LoVo (cell line): ENCODE measurements at regions not wholly inside any gene's neighbourhood (a gene's known extent, or its start where the extent isn't known, plus 50 kb on each side); places are given as distances from the start of the nearest gene placed in this dataset.
A peak's percentile ranks its signal among the peaks of the same experiment; 100 is the strongest.
"Not testable (repeated sequence)": the region's sequence is repeated elsewhere in the genome, so short reads cannot be mapped to it uniquely, and the experiment has no call there.

Experiments
- DNase-seq: peaks from one replicate; pipeline ENCODE4 v3.0.0-alpha.2; 2016; ENCODE audit warnings: low spot score

DNA sequence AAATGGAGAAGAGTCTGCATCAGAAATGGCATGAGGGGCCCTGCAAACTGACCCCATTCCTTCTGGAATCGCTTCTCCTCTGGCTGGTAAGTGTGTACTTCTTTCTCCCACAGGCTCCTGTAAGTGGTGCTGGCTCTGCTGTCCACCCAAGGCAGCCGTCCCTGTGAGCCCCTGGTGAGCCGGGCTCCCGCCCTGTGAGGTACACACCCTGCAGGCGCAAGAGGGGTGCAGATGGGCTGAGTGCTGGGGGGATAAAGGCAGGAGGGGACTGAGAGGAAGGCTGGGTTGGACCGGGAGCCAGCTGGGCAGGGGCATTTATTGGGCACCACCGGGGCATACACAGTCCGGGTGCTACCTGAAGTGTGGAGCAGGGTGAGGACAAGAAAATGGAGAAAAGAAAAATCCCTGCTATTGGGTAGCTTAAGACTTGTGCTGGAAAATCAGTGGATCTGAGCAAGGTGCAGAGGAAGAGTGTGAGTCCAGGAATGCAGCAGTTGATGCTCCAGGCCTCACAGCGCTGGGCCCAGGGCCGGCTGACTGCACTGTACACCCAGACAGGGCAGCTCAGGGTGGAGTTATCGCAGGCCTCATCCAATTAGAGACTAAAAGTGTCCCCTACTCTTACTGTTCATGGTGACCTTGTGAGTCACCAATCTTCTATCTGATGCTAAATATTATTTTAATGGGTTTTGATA, 455.1 kb upstream of the B3GAT1 start:
- DNase-seq = no peak

DNA sequence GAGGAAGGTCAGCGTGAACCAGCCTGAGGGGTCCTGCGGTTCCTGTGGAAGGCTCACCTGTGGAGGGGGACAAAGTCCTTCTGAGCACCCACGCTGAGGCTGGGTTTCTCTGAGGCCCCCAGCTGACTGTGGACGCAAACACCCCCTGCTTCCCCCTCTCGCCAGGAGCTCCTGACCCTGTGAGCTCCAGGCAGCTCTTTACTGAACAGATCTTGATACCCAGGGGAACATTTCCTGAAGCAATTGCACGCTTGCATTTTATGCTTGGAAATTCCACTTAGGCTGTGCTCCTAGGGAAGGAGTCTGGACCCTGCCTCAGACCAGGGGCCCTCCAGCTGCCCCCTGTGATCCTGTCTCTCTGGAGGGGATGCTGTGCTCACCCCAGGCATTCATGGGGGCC, 454.2 kb upstream of the B3GAT1 start:
- DNase-seq = no peak

- DNase-seq = no peak
Observed at GRCh38 chr11:134864968-134865305, 452.9 kb upstream of the B3GAT1 start.

DNA sequence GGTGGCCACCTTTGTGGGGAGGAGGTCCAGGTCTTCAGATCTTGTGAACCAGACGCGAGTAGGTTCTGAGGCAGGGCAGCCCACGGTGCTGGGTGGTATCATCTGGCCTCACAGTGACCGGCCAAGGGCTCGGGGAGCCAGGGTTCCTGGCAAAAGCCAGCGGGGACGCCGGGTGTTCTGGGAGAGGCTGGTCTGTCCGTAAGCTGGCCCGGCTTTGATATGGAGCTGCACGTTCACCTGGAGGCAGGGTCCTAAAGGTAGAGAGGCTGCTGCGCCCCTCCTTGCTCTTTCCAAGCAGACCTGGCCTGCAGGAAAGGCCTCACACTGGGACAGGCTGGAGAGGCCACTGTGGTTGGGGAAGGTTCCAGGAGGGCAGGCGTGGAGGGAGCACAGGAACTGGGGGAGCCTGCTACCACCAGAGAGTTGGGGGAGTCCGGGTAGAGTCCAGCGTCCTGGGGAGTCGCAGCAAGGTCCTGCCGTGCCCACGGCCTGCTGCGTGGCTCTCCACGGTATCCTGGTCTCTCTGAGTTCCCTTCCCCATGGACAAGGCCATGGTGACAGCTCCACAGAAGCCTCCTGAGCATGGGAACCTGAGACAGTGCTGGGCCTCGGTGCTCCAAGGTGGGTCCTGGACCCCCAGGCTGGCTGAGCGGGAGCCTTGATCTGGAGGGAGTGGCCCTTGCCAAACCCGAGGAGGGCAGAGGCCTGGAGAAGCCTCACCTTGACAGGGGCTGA, 452.4 kb upstream of the B3GAT1 start:
- DNase-seq = no peak

- DNase-seq = peak; percentile 18
Observed at GRCh38 chr11:134863294-134863693, 451.3 kb upstream of the B3GAT1 start.

DNA sequence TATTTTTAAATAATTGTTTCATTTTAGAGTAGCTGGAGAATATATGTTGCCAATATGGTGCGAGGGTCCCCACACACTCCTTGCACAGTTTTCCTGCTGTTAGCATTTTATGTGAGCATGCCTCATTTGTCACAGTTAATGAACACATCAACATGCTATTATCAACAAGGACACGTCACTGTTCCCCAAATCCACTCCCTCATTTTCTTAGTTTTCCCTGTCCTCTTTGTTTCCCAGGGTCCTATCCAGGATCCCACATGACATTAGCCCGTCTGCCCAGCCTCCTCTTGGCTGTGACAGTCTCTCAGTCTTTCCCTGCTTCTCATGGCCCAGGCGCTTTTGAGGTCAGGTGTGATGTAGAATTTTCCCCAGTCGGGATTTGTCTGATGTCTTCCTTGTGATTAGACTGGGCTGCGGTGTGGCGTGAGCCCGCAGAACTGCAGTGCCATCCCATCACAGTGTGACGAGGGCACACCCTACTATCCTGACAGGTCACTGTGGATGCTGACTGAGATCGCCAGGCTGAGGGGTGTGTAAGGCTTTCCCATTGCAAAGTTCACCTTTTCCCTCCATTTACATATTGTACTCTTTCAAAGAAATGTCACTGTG, 450.6 kb upstream of the B3GAT1 start:
- no peak for DNase-seq

DNA sequence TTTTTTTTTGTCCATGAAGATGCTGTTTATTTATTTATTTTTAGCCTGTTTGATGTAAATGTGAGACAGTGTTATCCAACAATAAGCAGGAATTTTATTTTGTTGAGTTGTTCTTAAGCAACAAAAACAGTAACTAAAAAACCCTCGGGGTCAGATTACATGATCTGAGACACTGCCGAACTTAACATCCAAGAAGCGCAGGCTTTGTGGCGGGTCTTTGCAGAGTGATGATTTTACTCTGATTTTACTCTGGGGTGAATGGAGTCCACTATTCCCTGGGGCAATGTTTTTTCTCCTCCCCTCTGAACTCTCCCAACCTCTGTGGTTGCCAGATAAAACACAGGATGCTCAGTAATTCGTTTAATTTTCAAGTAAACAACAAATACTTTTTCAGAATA, 450.1 kb upstream of the B3GAT1 start:
- no peak for DNase-seq

DNA sequence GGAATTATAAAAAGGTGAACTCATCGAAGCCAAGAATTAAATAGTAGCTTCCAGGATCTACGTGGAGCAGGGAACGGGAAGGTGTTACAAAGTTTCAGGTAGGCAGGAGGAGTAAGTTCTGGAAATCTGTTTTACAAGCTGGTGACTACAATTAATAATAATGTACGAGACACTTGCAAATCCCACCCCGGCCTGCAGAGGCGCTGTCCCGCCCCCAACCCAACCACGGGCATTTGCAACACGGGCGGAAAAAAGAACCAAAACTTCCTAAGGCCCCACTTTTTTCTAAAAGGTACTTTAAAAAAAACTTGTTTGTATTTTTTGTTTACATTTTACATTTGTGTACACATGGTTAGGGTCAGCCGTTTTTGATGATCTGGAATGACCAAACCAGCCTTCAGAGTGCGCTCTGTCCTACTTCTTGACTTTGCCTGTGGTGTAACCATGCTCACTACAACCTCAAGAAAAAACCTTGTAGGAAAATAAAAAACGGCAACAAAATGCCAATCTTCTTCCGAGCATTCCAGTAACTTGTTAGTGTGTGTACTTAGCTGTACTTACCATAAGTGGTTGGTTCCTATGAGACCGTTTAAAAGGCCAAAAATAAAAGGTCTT, 449.6 kb upstream of the B3GAT1 start:
- no peak for DNase-seq

GRCh38 chr11:134858783-134859480, 446.9 kb upstream of the B3GAT1 start:
- DNase-seq = no peak

GRCh38 chr11:134857035-134857434, 445.0 kb upstream of the B3GAT1 start:
- no peak for DNase-seq

DNA sequence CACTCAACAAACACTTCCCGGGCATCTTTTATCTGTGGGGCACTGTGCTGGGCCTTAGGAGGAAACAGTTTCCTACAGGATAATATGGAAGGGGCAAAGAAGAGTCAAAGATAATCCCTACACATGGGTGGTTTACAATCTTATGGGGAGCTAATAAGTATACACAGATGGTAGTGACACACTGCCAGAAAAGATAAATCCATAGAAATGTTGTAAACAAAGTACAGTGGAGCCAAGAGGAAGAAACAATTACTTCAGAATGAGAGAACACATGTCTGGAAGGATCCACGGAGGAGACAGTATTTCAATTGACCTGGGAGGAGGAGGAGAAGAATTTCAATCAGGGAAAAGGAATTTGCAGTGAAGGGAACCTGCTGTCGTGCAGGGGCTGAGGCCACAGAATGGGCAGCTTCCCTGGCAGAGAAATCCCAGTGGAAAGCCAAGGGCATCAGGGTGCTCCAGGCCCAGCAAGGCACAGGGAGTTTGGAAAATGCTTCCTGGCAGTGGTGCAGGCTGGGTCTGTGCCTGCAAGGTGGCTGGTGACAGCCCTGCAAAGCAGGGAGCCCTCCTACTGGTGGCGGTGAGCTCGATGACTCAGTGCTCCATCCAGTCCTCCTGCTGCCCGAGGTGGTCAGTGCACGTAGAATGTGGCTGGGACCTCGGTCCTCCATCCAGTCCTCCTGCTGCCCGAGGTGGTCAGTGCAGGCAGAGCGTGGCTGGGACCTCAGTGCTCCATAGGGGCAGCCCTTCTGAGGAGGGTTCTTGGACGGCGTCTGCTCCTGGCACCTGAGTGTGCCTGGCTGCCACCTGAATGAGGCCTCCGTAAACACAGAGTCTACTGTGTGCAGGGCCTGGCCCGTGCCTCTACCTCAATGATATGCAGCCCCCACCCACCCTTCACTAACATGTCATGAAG, 444.3 kb upstream of the B3GAT1 start:
- no peak for DNase-seq

DNA sequence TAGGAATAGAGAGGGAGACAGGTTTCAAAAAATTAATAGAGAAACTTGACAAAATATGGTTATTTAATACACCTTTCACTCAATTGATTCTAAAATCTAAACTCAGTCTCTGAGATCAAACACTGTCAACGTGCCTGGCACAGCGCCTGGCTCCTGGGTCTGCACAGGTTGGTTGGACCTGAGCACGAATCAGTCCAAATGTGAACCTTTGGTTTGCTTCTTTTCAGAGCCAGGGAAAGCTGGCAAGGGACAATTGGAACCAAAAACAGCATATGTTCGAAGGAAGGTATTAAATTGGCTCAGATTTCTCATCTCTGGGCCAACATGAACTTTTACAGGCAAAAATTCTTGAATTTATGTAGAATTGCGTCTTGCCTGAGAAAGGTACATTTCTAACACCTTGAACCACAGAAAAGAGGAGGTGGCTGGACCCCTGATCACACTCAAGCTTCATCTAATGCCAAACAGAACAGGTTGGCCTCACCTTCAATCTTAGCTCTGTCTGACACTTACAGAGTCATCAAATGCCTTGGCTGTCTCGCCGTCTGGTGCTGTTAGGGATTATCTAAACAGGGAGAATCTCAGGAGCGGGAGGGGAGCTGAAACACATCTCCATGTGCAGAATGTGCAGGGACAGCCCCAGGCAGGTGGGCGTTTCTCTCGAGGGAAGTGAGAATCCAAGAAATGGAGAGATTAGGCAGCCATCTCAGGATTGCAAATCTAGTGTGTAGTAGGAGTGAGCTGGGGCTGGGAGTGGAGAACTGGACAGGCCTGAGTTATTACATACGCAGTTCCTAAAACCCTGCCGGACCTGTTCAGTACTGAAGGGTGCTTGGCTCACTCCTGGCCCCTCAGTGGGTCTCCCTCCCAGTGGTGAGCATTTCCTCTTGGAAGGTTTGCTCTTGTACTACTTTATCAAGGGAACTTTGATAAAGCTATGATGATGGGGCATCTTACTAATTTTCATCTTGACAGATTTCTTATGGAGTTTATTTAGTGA, 442.2 kb upstream of the B3GAT1 start:
- DNase-seq = no peak

- not testable (repeated sequence) for DNase-seq
Observed at GRCh38 chr11:134851503-134852224, 439.6 kb upstream of the B3GAT1 start.

- no peak for DNase-seq
Observed at GRCh38 chr11:134850566-134850965, 438.5 kb upstream of the B3GAT1 start.

GRCh38 chr11:134849833-134850232, 437.8 kb upstream of the B3GAT1 start:
- DNase-seq = no peak

GRCh38 chr11:134847083-134847715, 435.2 kb upstream of the B3GAT1 start:
- no peak for DNase-seq

- DNase-seq = no peak
Observed at GRCh38 chr11:134846328-134847082, 434.5 kb upstream of the B3GAT1 start.
